GM21619 (cell line): ENCODE measurements at regions not wholly inside any gene's neighbourhood (a gene's known extent, or its start where the extent isn't known, plus 50 kb on each side); places are given as distances from the start of the nearest gene placed in this dataset.
A peak's percentile ranks its signal among the peaks of the same experiment; 100 is the strongest.

ENCODE experiments used
- ATAC-seq: cut with Tn5 transposase; IDR thresholded peaks from one replicate; pipeline ENCODE4 v1.9.1; 2021; ENCODE audit not compliant: unreplicated experiment

DNA sequence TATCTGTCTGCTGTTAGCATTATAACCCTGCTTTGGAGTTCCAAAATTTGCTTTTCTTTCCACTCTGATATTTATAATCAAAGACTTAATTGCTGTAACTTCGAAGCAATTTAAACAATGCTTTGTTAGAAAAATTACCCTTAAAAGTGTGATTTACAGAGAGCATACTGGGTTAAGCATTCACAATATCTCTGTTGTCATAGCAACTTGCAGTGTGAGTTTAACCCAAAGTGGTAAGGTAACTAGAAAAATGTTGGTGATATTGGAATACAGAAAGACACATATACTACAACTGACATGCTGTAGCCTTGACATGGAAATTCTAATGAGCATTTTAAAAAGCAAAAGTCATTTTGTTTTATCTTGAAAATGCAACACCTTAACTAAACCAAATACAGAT, 70.4 kb upstream of the SMLR1 start:
- no peak for ATAC-seq

DNA sequence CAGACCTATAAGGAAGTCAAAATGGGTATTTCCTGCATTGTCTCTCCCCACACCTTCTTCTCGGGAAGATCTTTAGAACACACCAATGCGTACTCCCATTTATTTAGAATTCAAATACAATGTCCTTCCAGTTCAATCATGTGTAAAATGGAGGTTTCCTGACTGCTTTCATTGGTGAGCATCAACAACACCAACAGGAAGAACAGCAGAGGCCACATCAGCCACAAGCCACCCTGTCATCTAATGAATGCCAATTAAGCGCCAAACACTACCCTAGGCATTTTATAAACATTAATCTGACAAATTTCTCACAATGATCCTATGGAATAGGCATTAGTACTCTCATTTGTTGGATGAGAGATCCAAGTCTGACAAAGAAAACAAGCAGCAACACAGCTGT, 68.4 kb upstream of the SMLR1 start:
- no peak for ATAC-seq

- no peak for ATAC-seq
Measured at GRCh38 chr6:130760006-130760405, 67.2 kb upstream of the SMLR1 start.

DNA sequence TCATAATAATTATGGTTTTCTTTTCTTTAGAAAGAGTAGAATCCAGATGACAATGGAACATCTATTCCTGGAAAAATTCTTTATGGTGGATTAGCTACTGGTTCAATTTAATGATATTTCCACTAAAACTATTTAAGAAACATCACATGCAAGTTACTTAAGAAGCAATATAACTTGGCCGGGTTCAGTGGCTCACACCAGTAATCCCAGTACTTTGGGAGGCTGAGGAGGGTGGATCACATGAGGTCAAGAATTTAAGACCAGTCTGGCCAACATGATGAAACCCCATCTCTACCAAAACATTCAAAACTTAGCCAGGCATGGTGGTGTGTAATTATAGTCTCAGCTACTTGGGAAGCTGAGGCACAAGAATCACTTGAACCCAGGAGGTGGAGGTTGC, 65.9 kb upstream of the SMLR1 start:
- ATAC-seq = no peak

DNA sequence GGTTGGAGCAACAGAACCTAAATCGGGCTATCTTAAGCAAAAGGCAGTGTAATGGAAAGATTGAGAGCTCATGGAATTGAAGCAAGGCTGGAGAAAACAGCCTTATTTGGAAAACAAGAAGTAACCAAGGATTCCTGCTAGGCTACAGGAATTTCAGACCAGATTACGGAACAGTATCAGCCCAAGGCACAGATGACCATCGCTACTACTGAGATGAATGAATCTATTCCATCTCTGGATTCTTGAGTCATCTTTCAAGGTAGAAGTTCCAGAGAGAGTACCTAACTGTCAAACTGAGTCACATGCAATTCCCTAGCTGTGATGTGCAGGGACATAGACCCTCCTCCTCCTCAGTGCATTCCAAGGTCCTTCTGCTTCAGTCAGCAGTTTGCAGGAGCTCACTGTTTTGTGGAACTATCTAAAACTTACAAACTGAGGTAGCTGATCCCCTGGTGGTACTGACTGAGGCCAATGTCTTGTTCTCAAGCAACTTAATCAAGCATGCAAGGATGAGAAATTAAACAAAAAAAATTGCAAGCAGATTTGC, 62.0 kb upstream of the SMLR1 start:
- ATAC-seq = no peak

DNA sequence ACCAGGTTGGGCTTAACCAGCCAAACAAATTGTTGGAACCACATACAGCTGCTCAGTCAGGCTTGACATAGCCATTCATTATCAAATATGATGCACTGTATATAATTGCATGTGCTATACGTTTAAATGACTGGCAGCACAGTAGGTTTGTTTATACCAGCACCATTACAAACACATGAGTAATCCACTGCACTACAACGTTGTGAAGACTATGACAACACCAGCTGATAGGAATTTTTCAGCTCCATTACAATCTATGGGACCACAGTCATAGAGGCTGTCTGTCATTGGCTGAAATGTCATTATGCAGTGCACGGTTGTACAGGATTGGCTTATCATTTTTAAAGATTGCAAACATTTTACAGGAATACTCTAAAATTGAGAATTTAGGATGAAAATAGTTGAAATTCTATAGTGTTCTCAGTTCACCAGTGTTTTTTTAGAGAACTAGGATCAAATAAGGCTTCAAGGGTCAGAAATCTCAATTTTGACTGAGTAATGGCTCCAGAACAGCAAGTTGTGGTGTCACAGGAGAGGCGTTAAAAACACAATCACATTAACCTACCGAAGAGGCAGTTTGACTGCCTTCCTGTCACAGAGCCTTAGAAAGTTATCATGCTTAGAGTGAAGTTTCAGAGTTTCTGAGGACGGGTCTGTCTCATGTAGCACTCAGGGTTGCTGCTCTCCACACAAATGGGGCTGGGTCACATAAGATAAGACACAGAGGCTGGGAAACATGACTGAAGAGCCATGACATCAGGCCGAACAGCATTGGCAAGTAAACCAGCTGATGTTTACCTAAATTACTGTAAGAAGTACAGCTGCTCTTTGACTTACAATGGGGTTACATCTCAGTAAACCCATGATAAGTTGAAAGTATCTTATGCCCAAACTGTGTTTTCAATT, 60.7 kb upstream of the SMLR1 start:
- ATAC-seq = no peak

DNA sequence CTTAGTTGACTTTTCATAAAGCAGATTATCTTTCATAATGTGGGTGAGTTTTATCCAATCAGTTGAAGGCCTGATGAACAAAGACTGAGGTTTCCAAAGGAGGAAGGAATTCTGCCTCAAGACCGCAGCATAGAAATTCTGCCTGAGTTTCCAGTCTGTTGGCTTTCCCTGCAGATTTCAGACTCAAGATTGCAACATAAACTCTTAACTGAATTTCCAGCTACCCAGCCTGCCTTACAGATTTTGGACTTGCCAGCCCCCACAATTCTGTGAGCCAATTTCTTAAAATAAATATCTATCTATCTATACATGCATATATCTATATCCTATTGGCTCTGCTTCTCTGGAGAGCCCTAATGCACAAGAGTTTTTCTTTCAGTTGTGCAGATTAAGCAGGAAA, 57.3 kb upstream of the SMLR1 start:
- ATAC-seq = no peak

DNA sequence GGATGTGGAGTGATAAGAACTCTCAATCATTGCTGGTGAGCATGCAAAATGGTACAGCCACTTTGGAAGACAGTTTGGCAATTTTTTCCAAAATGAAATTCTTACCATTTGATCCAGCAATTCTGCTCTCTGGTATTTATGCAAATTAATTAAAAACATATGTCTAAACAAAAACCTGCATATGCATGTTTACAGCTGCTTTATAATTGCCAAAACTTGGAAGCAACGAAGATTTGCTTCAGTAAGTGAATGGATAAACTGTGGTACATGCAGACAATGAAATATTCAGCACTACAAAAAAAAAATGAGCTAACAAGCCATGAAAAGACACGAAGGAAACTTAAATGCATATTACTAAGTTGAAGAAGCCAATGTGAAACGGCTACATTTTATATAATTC, 55.5 kb upstream of the SMLR1 start:
- ATAC-seq = no peak

GRCh38 chr6:130773860-130774259, 53.3 kb upstream of the SMLR1 start:
- ATAC-seq = no peak

DNA sequence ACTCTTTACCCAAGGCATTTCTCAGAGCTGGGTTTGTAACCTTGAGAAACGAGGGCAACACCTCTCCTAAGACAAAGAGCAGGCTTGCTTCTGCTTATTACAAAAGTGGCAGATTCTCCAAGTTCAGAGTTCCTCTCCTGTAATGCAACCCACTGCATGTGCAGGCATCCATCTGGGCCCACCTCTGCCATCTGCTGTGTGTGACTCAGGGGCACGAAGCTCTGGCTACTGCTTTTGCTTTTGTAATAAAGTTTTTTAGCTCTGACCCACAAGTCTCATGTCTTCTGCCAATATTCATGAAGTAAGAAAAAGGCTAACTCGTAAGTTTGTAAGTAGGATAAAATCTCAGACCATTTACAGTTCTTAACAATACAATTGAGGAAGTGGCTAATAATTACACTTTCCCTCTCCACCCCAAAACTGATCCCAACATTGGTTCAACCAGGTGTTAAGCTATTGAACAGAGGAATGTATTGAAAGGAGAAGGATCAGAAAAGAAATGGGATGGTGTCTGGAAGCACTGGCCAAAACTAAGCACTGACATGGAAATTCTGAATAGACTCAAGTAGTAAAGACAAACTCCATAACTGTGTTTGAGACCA, 51.7 kb upstream of the SMLR1 start:
- no peak for ATAC-seq

DNA sequence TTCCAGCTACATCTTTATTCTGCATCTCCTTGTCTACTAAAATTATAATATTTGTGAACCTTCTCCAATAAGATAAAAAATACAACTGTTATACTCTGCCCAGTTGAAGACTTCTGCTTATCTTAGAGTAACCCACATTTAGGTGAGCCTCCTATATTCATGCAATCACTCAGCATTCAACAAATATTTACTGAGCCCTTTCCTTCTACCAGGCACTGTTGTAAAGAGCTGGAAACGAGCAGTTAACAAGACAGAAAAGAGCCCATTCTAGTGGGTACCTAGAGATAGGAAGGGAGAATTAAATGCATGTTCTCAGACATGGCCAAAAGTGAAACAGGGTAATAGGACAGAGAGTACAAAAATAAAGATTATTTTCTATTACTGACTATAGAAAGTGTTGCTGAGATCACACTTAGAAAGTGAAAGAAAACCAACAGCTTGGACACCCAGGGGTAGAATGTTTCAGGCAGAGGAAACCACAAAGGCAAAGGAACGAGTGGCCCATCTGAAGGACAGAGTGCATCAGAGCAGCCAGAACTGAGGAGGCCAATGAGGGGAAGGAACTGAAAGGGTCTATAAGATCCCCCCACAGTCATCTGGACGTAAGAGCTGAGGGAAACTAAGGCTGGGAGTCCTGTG, 50.8 kb upstream of the SMLR1 start:
- ATAC-seq = peak; percentile 97
